Effector memory CD8-positive, alpha-beta T cell (primary cell): ENCODE measurements at regions not wholly inside any gene's neighbourhood (a gene's known extent, or its start where the extent isn't known, plus 50 kb on each side); places are given as distances from the start of the nearest gene placed in this dataset.
"Not testable (repeated sequence)": the region's sequence is repeated elsewhere in the genome, so short reads cannot be mapped to it uniquely, and the experiment has no call there.

Source experiments
- ATAC-seq: fragments of 150-1000 bp; cut with Tn5 transposase; replicated peaks from 2 replicates; pipeline ENCODE4 v1.10.0; 2021; ENCODE audit warnings: mild to moderate bottlenecking, moderate library complexity
- DNase-seq, 3 experiments: peaks; one replicate each; pipeline ENCODE4 v3.0.0; 2021
- H3K27ac Mint-ChIP-seq, 2 donors: one replicate each; pipeline ENCODE4 v1.8.0; 2022; ENCODE audit warnings: mild to moderate bottlenecking in 2 of 2, mixed read lengths in 2 of 2, moderate library complexity in 2 of 2
- H3K27me3 Mint-ChIP-seq, 2 donors: one replicate each; pipeline ENCODE4 v1.8.0; 2022; ENCODE audit warnings: mixed read lengths in 2 of 2
- H3K36me3 Mint-ChIP-seq: one replicate; pipeline ENCODE4 v1.8.0; 2022; ENCODE audit warnings: mild to moderate bottlenecking, moderate library complexity, mixed read lengths; ENCODE audit not compliant: insufficient read depth
- H3K4me1 Mint-ChIP-seq, 2 donors: one replicate each; pipeline ENCODE4 v1.8.0; 2022; ENCODE audit warnings: low read depth in 2 of 2, mixed read lengths in 2 of 2
- H3K4me3 Mint-ChIP-seq, 2 donors: one replicate each; pipeline ENCODE4 v1.8.0; 2022; ENCODE audit warnings: mild to moderate bottlenecking in 2 of 2, mixed read lengths in 2 of 2, moderate library complexity in 2 of 2
- H3K9me3 Mint-ChIP-seq, 2 donors: one replicate each; pipeline ENCODE4 v1.8.0; 2022; ENCODE audit warnings: mixed read lengths in 2 of 2

- DNase-seq: no peak
- H3K27ac Mint-ChIP-seq: no peak overlapping the region
- H3K4me1 Mint-ChIP-seq: no peaks in the 10 kb centered on the region
- H3K36me3 Mint-ChIP-seq: no peaks in the 10 kb centered on the region
- peaks cover 6 to 12% of the 10 kb centered on the region in 2 donors for H3K27me3 Mint-ChIP-seq
- ATAC-seq: no peak
- no peak overlapping the region for H3K4me3 Mint-ChIP-seq
- H3K9me3 Mint-ChIP-seq: peaks cover 4 to 7% of the 10 kb centered on the region in 2 donors
Observed at GRCh38 chr4:112001041-112001440, 144.2 kb upstream of the FAM241A start.

- Mint-ChIP-seq H3K4me1 (no peaks in the 10 kb centered on the region), H3K9me3 (peaks cover 4 to 7% of the 10 kb centered on the region in 2 donors), H3K27me3 (peaks cover 6 to 12% of the 10 kb centered on the region in 2 donors), H3K27ac (no peak overlapping the region), H3K4me3 (no peak overlapping the region), H3K36me3 (no peaks in the 10 kb centered on the region)
- no peak for ATAC-seq
- no peak for DNase-seq
Observed at GRCh38 chr4:112002248-112002661, 143.0 kb upstream of the FAM241A start.

- ATAC-seq: no peak
- H3K36me3 Mint-ChIP-seq: no peaks in the 10 kb centered on the region
- H3K27me3 Mint-ChIP-seq: peaks cover 6 to 12% of the 10 kb centered on the region in 2 donors
- no peaks in the 10 kb centered on the region for H3K4me1 Mint-ChIP-seq
- H3K27ac Mint-ChIP-seq: no peak overlapping the region
- no peak for DNase-seq
- H3K9me3 Mint-ChIP-seq: peaks cover 4 to 7% of the 10 kb centered on the region in 2 donors
- no peak overlapping the region for H3K4me3 Mint-ChIP-seq
Observed at GRCh38 chr4:112003231-112003907, 141.9 kb upstream of the FAM241A start.

GRCh38 chr4:112005027-112005426 is 140.2 kb upstream of the FAM241A start:
- H3K27me3 Mint-ChIP-seq: peaks cover under 1 to 12% of the 10 kb centered on the region in 2 donors
- H3K4me3 Mint-ChIP-seq: no peak overlapping the region
- DNase-seq (no peak), ATAC-seq (no peak)
- H3K36me3 Mint-ChIP-seq: no peaks in the 10 kb centered on the region
- H3K27ac Mint-ChIP-seq: no peak overlapping the region
- H3K4me1 Mint-ChIP-seq: no peaks in the 10 kb centered on the region
- no peaks in the 10 kb centered on the region for H3K9me3 Mint-ChIP-seq

GRCh38 chr4:112007391-112007790 is 137.9 kb upstream of the FAM241A start:
- Mint-ChIP-seq H3K4me1 (no peaks in the 10 kb centered on the region), H3K4me3 (no peak overlapping the region), H3K27me3 (peaks cover 8 to 10% of the 10 kb centered on the region in 2 donors), H3K27ac (no peak overlapping the region), H3K36me3 (no peaks in the 10 kb centered on the region), H3K9me3 (no peaks in the 10 kb centered on the region)
- DNase-seq (no peak), ATAC-seq (no peak)

- Mint-ChIP-seq H3K27ac (no peak overlapping the region), H3K4me1 (no peaks in the 10 kb centered on the region), H3K9me3 (no peaks in the 10 kb centered on the region), H3K36me3 (no peaks in the 10 kb centered on the region), H3K4me3 (no peak overlapping the region), H3K27me3 (peaks cover 5 to 30% of the 10 kb centered on the region in 2 donors)
- no peak for ATAC-seq
- DNase-seq: no peak
Observed at GRCh38 chr4:112015960-112016359, 129.3 kb upstream of the FAM241A start.

- H3K36me3 Mint-ChIP-seq: no peaks in the 10 kb centered on the region
- H3K27me3 Mint-ChIP-seq: peaks cover 0 to 24% of the 10 kb centered on the region in 2 donors
- no peak for DNase-seq
- H3K4me3 Mint-ChIP-seq: no peak overlapping the region
- no peak for ATAC-seq
- no peak overlapping the region for H3K27ac Mint-ChIP-seq
- no peaks in the 10 kb centered on the region for H3K9me3 Mint-ChIP-seq
- H3K4me1 Mint-ChIP-seq: no peaks in the 10 kb centered on the region
Observed at GRCh38 chr4:112023402-112023950, 121.8 kb upstream of the FAM241A start.

GRCh38 chr4:112026058-112026457 is 119.2 kb upstream of the FAM241A start:
- ATAC-seq: no peak
- H3K36me3 Mint-ChIP-seq: no peaks in the 10 kb centered on the region
- H3K4me1 Mint-ChIP-seq: no peaks in the 10 kb centered on the region

GRCh38 chr4:112029771-112030171 is 115.5 kb upstream of the FAM241A start:
- Mint-ChIP-seq H3K9me3 (no peaks in the 10 kb centered on the region), H3K36me3 (no peaks in the 10 kb centered on the region), H3K4me1 (no peaks in the 10 kb centered on the region), H3K27me3 (no peaks in the 10 kb centered on the region), H3K4me3 (no peak overlapping the region), H3K27ac (no peak overlapping the region)
- DNase-seq (no peak), ATAC-seq (no peak)

More at GRCh38 chr4:112026058-112026457, 119.2 kb upstream of the FAM241A start:
- Mint-ChIP-seq H3K27ac (no peak overlapping the region), H3K27me3 (peaks cover 0 to 9% of the 10 kb centered on the region in 2 donors), H3K9me3 (no peaks in the 10 kb centered on the region), H3K4me3 (no peak overlapping the region)
- DNase-seq: no peak

- Mint-ChIP-seq H3K27ac (no peak overlapping the region), H3K36me3 (no peaks in the 10 kb centered on the region), H3K27me3 (peaks cover 0 to 12% of the 10 kb centered on the region in 2 donors), H3K4me3 (no peak overlapping the region), H3K9me3 (no peaks in the 10 kb centered on the region), H3K4me1 (no peaks in the 10 kb centered on the region)
- no peak for DNase-seq
- no peak for ATAC-seq
Observed at GRCh38 chr4:112031712-112032328, 113.4 kb upstream of the FAM241A start.

GRCh38 chr4:112036886-112037285 is 108.4 kb upstream of the FAM241A start:
- no peak for DNase-seq
- ATAC-seq: no peak

GRCh38 chr4:112038861-112039260 is 106.4 kb upstream of the FAM241A start:
- Mint-ChIP-seq H3K27me3 (peaks cover 0 to 23% of the 10 kb centered on the region in 2 donors), H3K4me3 (no peak overlapping the region), H3K4me1 (no peaks in the 10 kb centered on the region), H3K27ac (no peak overlapping the region), H3K9me3 (no peaks in the 10 kb centered on the region), H3K36me3 (no peaks in the 10 kb centered on the region)
- DNase-seq: no peak
- ATAC-seq: no peak

More at GRCh38 chr4:112036886-112037285, 108.4 kb upstream of the FAM241A start:
- H3K9me3 Mint-ChIP-seq: no peaks in the 10 kb centered on the region
- no peak overlapping the region for H3K27ac Mint-ChIP-seq
- H3K4me3 Mint-ChIP-seq: no peak overlapping the region
- no peaks in the 10 kb centered on the region for H3K4me1 Mint-ChIP-seq
- H3K27me3 Mint-ChIP-seq: peaks cover 0 to 23% of the 10 kb centered on the region in 2 donors
- no peaks in the 10 kb centered on the region for H3K36me3 Mint-ChIP-seq

- ATAC-seq, H3K9me3 Mint-ChIP-seq, H3K4me1 Mint-ChIP-seq, H3K36me3 Mint-ChIP-seq, DNase-seq, H3K4me3 Mint-ChIP-seq, H3K27me3 Mint-ChIP-seq, H3K27ac Mint-ChIP-seq: not testable (repeated sequence)
Observed at GRCh38 chr4:112049119-112049518, 96.1 kb upstream of the FAM241A start.

- no peak for DNase-seq
- no peak overlapping the region for H3K4me3 Mint-ChIP-seq
- peaks cover 9 to 18% of the 10 kb centered on the region in 2 donors for H3K27me3 Mint-ChIP-seq
- no peak overlapping the region for H3K27ac Mint-ChIP-seq
- ATAC-seq: no peak
- H3K4me1 Mint-ChIP-seq: no peaks in the 10 kb centered on the region
- no peaks in the 10 kb centered on the region for H3K9me3 Mint-ChIP-seq
- H3K36me3 Mint-ChIP-seq: peaks cover 3% of the 10 kb centered on the region
Observed at GRCh38 chr4:112053825-112054350, 91.4 kb upstream of the FAM241A start.
